GM12878 (cell line): ENCODE measurements at regions not wholly inside any gene's neighbourhood (a gene's known extent, or its start where the extent isn't known, plus 50 kb on each side); places are given as distances from the start of the nearest gene placed in this dataset.

ENCODE experiments used
- ATAC-seq: fragments of 200-7000 bp; cut with Tn5 transposase; 3 replicates; pipeline ENCODE4 v1.9.1; 2020; ENCODE audit warnings: mild to moderate bottlenecking, moderate library complexity
- BruUV-seq: library from RNA; stranded (reverse); fragments of 400-500 nt; replicated peaks from 2 replicates; lab custom pipeline; 2021; lab: Mats Ljungman, UMichigan
- CTCF ChIA-PET: fragments of 300-600 bp; sonication (Branson Sonifier 250); formaldehyde crosslinking; extraction: SDS; loops from one replicate; lab custom pipeline; 2021; ENCODE audit warnings: inconsistent platforms; lab: Yijun Ruan, JAX
- POLR2A ChIA-PET: fragments of 350-600 bp; formaldehyde crosslinking; extraction: SDS; loops from one replicate; lab custom pipeline; 2021; ENCODE audit warnings: inconsistent platforms; lab: Charles Lee
- RAD21 ChIA-PET: fragments of 300-600 bp; sonication (Branson Sonifier 250); formaldehyde crosslinking; loops from one replicate; lab custom pipeline; 2023; ENCODE audit warnings: antibody characterized with exemption; ENCODE audit not compliant: unreplicated experiment; lab: Charles Lee
- SMC1A ChIA-PET: fragments of 300-600 bp; sonication (Branson Sonifier 250); formaldehyde crosslinking; loops from one replicate; lab custom pipeline; 2023; ENCODE audit not compliant: unreplicated experiment, uncharacterized antibody; lab: Charles Lee
- DNase-seq: peaks from one replicate; pipeline ENCODE4 v3.0.0-alpha.2; 2011; ENCODE audit warnings: low read depth, low spot score
- FAIRE-seq: peaks from 3 replicates; lab custom pipeline; 2011; peaks lifted over from hg19 to GRCh38; lab: Jason Lieb, UNC
- H2AFZ ChIP-seq: 2 replicates; pipeline ENCODE4 v1.6.0; 2011; ENCODE audit warnings: low read depth, low read length, control low read depth; ENCODE audit not compliant: control insufficient read depth
- H3K27ac ChIP-seq: 2 replicates; pipeline ENCODE4 v1.5.1; 2011; ENCODE audit warnings: control low read depth; ENCODE audit not compliant: control insufficient read depth, insufficient read depth
- H3K27me3 ChIP-seq, 2 experiments: replicated peaks in 1 of 2; 2 replicates each; pipeline versions ENCODE4 v1.6.0 to v1.6.1; 2011; ENCODE audit warnings: low read length in 1 of 2; ENCODE audit not compliant: control insufficient read depth in 2 of 2, insufficient read depth in 2 of 2
- H3K36me3 ChIP-seq, 2 experiments: 2 replicates each; pipeline ENCODE4 v1.5.1; 2011; ENCODE audit warnings: low read length in 1 of 2; ENCODE audit not compliant: control insufficient read depth in 2 of 2, insufficient read depth in 2 of 2
- H3K4me1 ChIP-seq: 2 replicates; pipeline ENCODE4 v1.6.1; 2011; ENCODE audit warnings: mild to moderate bottlenecking, low read length, moderate library complexity, mixed read lengths; ENCODE audit not compliant: control insufficient read depth, insufficient read depth
- H3K4me2 ChIP-seq: 2 replicates; pipeline ENCODE4 v1.6.0; 2011; ENCODE audit warnings: control low read depth; ENCODE audit not compliant: control insufficient read depth, insufficient read depth
- H3K4me3 ChIP-seq: fragments of 200-600 bp; sonication (generic); 2 replicates; pipeline ENCODE4 v1.5.1; 2016
- H3K79me2 ChIP-seq: 2 replicates; pipeline ENCODE4 v1.6.0; 2011; ENCODE audit warnings: low read length; ENCODE audit not compliant: control insufficient read depth, insufficient read depth
- H3K9ac ChIP-seq: 2 replicates; pipeline ENCODE4 v1.8.0; 2011; ENCODE audit warnings: low read length, control low read depth, mixed read lengths; ENCODE audit not compliant: control insufficient read depth, insufficient read depth
- H3K9me3 ChIP-seq: replicated peaks from 3 replicates; pipeline ENCODE4 v1.5.1; 2011; ENCODE audit warnings: mild to moderate bottlenecking, low read length; ENCODE audit not compliant: control insufficient read depth, insufficient read depth
- H4K20me1 ChIP-seq: 2 replicates; pipeline ENCODE4 v1.6.0; 2011; ENCODE audit not compliant: control insufficient read depth, insufficient read depth
- ASH2L ChIP-seq: fragments of 300-600, 200-600 bp; sonication (generic); IDR thresholded peaks from 2 replicates; pipeline ENCODE4 v1.6.1; 2017; ENCODE audit warnings: low read depth, mild to moderate bottlenecking, borderline replicate concordance
- BCLAF1 ChIP-seq: fragments of 450-650 bp; IDR thresholded peaks from 2 replicates; pipeline ENCODE4 v1.6.1; 2017; ENCODE audit warnings: antibody characterized with exemption, mild to moderate bottlenecking, moderate library complexity
- CBX5 ChIP-seq: sonication (generic); IDR thresholded peaks from 2 replicates; pipeline ENCODE4 v1.6.1; 2016; ENCODE audit warnings: low read depth, moderate library complexity, mild to moderate bottlenecking, inconsistent platforms
- CEBPB ChIP-seq, 2 experiments: fragments of 150-350 bp in 1 of 2; IDR thresholded peaks; 2 replicates each; pipeline ENCODE4 v1.6.1; 2012 to 2014; ENCODE audit warnings: low read depth in 2 of 2, low read length in 2 of 2, borderline replicate concordance in 1 of 2, inconsistent platforms in 1 of 2
- EP300 ChIP-seq, 2 experiments: fragments of 150-350 bp in 1 of 2; IDR thresholded peaks; 2 replicates each; pipeline ENCODE4 v1.6.1; 2011 to 2012; ENCODE audit warnings: low read depth in 2 of 2, low read length in 2 of 2, borderline replicate concordance in 1 of 2, improper control_type of control experiment in 1 of 2, inconsistent platforms in 1 of 2; ENCODE audit not compliant: control insufficient read depth in 1 of 2
- HCFC1 ChIP-seq: fragments of 150-350 bp; IDR thresholded peaks from 2 replicates; pipeline ENCODE4 v1.6.1; 2014; ENCODE audit warnings: low read length
- HSF1 ChIP-seq: fragments of 150-350 bp; IDR thresholded peaks from 2 replicates; pipeline ENCODE4 v1.6.1; 2014; ENCODE audit warnings: mild to moderate bottlenecking, low read depth, low read length
- NFYA ChIP-seq: IDR thresholded peaks from 2 replicates; pipeline ENCODE4 v1.6.1; 2011; ENCODE audit warnings: low read depth, mild to moderate bottlenecking, low read length, improper control_type of control experiment, borderline replicate concordance
- POLR2A ChIP-seq: IDR thresholded peaks from 2 replicates; pipeline ENCODE4 v1.6.1; 2011; ENCODE audit warnings: low read depth, mild to moderate bottlenecking, low read length
- RAD21 ChIP-seq: IDR thresholded peaks from 2 replicates; pipeline ENCODE4 v1.6.1; 2011; ENCODE audit warnings: mild to moderate bottlenecking, low read depth, low read length, moderate library complexity; ENCODE audit not compliant: insufficient read depth
- RAD51 ChIP-seq: fragments of 450-650 bp; IDR thresholded peaks from 2 replicates; pipeline ENCODE4 v1.6.1; 2016; ENCODE audit warnings: moderate library complexity, mild to moderate bottlenecking, inconsistent platforms
- SIN3A ChIP-seq: IDR thresholded peaks from 2 replicates; pipeline ENCODE4 v1.6.1; 2012; ENCODE audit warnings: low read depth, low read length, improper control_type of control experiment
- SREBF2 ChIP-seq: IDR thresholded peaks from 2 replicates; pipeline ENCODE4 v1.6.1; 2012; ENCODE audit warnings: mild to moderate bottlenecking, low read length
- ZBED1 ChIP-seq: IDR thresholded peaks from 2 replicates; pipeline ENCODE4 v1.6.1; 2016; ENCODE audit warnings: borderline replicate concordance
- ZBTB33 ChIP-seq: fragments of 450-650 bp; IDR thresholded peaks from 2 replicates; pipeline ENCODE4 v1.6.1; 2017; ENCODE audit warnings: mild to moderate bottlenecking
- WGBS: methylation state at CpG from one replicate; pipeline ENCODE4 v1.1.6; 2016; ENCODE audit warnings: low lambda C conversion rate; ENCODE audit not compliant: insufficient replicate concordance, insufficient coverage; ENCODE audit errors: missing lambda C conversion rate; 5-methylcytosine and 5-hydroxymethylcytosine counted together
- in situ Hi-C: fragments of 300-500 bp; cut with MboI; formaldehyde crosslinking; loops from 9 replicates; pipeline ENCODE4 v1.14.3; 2018; ENCODE audit warnings: mixed read lengths
- intact Hi-C: fragments of 100-400 bp; cut with micrococcal nuclease; formaldehyde crosslinking; loops from one replicate; pipeline ENCODE4 v1.14.2; 2022; ENCODE audit not compliant: unreplicated experiment

GRCh38 chr6:12395898-12396297 lies 105.7 kb downstream of the EDN1 start:
- H3K27me3 ChIP-seq: no peaks in the 10 kb centered on the region
- ChIA-PET RAD21 (interaction anchor here (0.8 kb wide), 1 partner anchor 208 kb away, joined by 3 read pairs; no protein-coding TSS in a partner anchor), CTCF (interaction anchor here (1.3 kb wide), 1 partner anchor 108 kb away, joined by 8 read pairs; no protein-coding TSS in a partner anchor), POLR2A (no interaction called here), SMC1A (interaction anchor here (0.9 to 1.0 kb wide), 2 partner anchors 41 to 108 kb away, joined by 3 to 4 read pairs; no protein-coding TSS in a partner anchor)
- no peaks in the 10 kb centered on the region for H3K36me3 ChIP-seq
- H3K27ac ChIP-seq: no peak overlapping the region
- no peaks in the 10 kb centered on the region; the same call in 2 of the 3 replicates for H3K9me3 ChIP-seq
- BruUV-seq: no TSS peak
- intact Hi-C loops: no loop called here
- H2AFZ ChIP-seq: no peak overlapping the region
- no peaks in the 10 kb centered on the region for H3K79me2 ChIP-seq
- H3K4me1 ChIP-seq: no peaks in the 10 kb centered on the region
- no peaks in the 10 kb centered on the region for H4K20me1 ChIP-seq
- FAIRE-seq (no peak), ATAC-seq (no peak), DNase-seq (no peak)
- H3K4me2 ChIP-seq: no peak overlapping the region
- no peak overlapping the region for H3K4me3 ChIP-seq
- H3K9ac ChIP-seq: no peak overlapping the region
- WGBS: 31% methylated on average over 3 of the region's 3 CpGs
- in situ Hi-C loops: no loop called here
- TF ChIP-seq NFYA (no peak), SIN3A (no peak), CBX5 (no peak), ZBED1 (no peak), HSF1 (no peak), BCLAF1 (no peak), ZBTB33 (no peak), POLR2A (no peak), RAD51 (no peak), ASH2L (no peak), RAD21 (no peak), EP300 (IDR thresholded peaks at IDR 0.05; ENCODE audit: borderline replicate concordance in 1 of 2, control insufficient read depth in 1 of 2, low read depth in 2 of 2, low read length in 2 of 2) (no peak), HCFC1 (no peak), SREBF2 (no peak), CEBPB (IDR thresholded peaks at IDR 0.05; ENCODE audit: borderline replicate concordance in 1 of 2, low read depth in 2 of 2, low read length in 2 of 2) (no peak)
